Endothelial cell (in vitro differentiated cells): ENCODE measurements at regions not wholly inside any gene's neighbourhood (a gene's known extent, or its start where the extent isn't known, plus 50 kb on each side); places are given as distances from the start of the nearest gene placed in this dataset.
"Not testable (repeated sequence)": the region's sequence is repeated elsewhere in the genome, so short reads cannot be mapped to it uniquely, and the experiment has no call there.

Experiments used
- DNase-seq: peaks from one replicate; pipeline ENCODE4 v3.0.0; 2021; ENCODE audit warnings: low spot score
- H3K27ac Mint-ChIP-seq: one replicate; pipeline ENCODE4 v1.8.0; 2021; ENCODE audit warnings: mixed read lengths, inconsistent platforms; ENCODE audit not compliant: unreplicated experiment
- H3K27me3 Mint-ChIP-seq: one replicate; pipeline ENCODE4 v1.8.0; 2021; ENCODE audit warnings: mild to moderate bottlenecking, moderate library complexity, mixed read lengths, inconsistent platforms; ENCODE audit not compliant: unreplicated experiment
- H3K36me3 Mint-ChIP-seq: one replicate; pipeline ENCODE4 v1.8.0; 2021; ENCODE audit warnings: mild to moderate bottlenecking, low read depth, mixed read lengths, inconsistent platforms; ENCODE audit not compliant: unreplicated experiment
- H3K4me1 Mint-ChIP-seq: one replicate; pipeline ENCODE4 v1.8.0; 2021; ENCODE audit warnings: mild to moderate bottlenecking, mixed read lengths, inconsistent platforms; ENCODE audit not compliant: unreplicated experiment
- H3K4me3 Mint-ChIP-seq: one replicate; pipeline ENCODE4 v1.8.0; 2021; ENCODE audit warnings: mild to moderate bottlenecking, mixed read lengths, inconsistent platforms; ENCODE audit not compliant: unreplicated experiment
- H3K9me3 Mint-ChIP-seq: one replicate; pipeline ENCODE4 v1.8.0; 2021; ENCODE audit warnings: mixed read lengths, inconsistent platforms; ENCODE audit not compliant: unreplicated experiment
- TF ChIP-seq, protein P1 (sequence below): fragments of 200-600 bp; sonication (generic); IDR thresholded peaks from one replicate; pipeline ENCODE4 v1.5.0; 2021; ENCODE audit warnings: antibody characterized with exemption; ENCODE audit not compliant: unreplicated experiment

DNA sequence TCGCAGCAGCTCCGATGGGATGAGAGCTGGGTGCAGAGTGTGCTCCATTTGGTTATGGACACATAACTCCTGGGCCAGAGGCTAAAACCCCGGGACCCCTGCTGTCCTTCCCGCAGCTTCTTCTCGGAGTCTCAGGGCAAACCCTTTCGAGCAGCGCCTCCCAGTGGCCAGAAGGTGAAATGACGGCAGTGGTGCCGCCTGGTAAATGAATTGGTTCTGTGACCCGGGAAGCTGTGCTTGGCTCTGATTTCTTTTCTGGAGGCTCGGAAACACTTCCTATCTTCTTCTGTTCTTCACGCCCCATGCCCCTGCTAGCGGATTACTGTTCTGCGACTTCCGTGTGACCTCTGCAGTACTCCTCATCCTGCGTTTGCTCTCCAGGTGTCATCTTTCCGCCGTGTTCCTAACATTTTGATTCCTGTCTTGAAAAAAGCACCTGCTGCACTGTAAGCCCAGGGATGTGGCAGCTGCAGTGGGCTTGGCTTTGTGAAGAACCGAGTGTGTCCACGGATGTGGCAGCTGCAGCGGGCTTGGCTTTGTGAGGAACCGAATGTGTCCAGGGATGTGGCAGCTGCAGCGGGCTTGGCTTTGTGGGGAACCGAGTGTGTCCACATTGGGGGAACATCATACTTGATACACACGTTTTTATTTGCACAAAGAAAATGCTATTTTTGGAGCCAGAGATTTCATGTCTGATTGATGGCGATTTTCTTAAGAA, 118.0 kb upstream of the ALDH3B2 start:
- H3K27ac Mint-ChIP-seq, H3K36me3 Mint-ChIP-seq, H3K4me1 Mint-ChIP-seq, H3K27me3 Mint-ChIP-seq, H3K4me3 Mint-ChIP-seq, H3K9me3 Mint-ChIP-seq: not testable (repeated sequence)
- DNase-seq = peak; percentile 58
- TF ChIP-seq, protein P1, sequence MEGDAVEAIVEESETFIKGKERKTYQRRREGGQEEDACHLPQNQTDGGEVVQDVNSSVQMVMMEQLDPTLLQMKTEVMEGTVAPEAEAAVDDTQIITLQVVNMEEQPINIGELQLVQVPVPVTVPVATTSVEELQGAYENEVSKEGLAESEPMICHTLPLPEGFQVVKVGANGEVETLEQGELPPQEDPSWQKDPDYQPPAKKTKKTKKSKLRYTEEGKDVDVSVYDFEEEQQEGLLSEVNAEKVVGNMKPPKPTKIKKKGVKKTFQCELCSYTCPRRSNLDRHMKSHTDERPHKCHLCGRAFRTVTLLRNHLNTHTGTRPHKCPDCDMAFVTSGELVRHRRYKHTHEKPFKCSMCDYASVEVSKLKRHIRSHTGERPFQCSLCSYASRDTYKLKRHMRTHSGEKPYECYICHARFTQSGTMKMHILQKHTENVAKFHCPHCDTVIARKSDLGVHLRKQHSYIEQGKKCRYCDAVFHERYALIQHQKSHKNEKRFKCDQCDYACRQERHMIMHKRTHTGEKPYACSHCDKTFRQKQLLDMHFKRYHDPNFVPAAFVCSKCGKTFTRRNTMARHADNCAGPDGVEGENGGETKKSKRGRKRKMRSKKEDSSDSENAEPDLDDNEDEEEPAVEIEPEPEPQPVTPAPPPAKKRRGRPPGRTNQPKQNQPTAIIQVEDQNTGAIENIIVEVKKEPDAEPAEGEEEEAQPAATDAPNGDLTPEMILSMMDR = peak; percentile 73

DNA sequence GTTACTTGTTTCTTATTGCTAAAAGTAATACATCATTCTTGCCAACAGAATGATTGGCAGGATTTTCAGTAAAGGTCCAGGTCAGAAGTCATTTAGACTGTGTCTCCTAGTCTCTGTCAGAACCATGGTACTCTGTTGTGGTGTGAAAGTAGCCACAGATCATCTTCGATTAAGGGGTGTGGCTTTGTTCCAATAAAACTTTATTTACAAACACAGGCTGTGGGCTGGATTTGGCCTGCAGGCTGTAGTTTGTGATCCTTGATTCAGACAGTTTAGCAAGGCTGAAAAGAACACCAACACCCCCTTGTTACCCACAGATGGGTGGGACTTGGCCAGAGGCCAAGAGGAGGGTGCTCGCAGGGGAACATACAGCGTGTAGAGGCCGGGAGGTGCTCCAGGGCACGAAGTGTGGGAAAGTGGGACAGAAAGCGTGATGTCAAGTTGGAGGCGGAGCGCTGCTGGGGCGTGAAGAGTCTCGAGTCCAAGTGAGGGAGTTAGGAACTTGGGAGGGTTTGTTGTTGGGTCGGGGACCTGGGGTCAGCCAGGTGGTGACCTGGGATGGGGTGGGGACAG, 117.3 kb upstream of the ALDH3B2 start:
- not testable (repeated sequence) for H3K27me3 Mint-ChIP-seq, H3K27ac Mint-ChIP-seq, DNase-seq, H3K36me3 Mint-ChIP-seq, H3K4me1 Mint-ChIP-seq, H3K9me3 Mint-ChIP-seq
- peak overlapping the region; percentile 65 for H3K4me3 Mint-ChIP-seq

DNA sequence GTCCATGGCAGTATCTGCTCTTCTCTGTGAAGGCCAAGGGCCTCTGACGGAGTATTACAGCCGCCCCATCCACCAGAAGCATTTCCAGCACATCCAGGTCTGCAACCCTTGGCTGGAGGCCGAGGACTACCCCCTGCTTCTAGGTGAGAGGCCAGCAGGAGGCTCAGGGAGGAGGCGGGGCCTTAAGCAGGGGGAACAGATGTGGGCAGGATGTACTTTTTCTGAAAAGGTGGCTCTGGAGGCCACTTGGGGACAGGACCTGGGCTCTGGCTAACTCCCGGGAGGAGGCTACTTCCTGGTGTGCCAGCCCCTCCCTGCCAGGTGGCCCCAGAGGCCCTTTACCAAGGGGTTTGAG, 113.9 kb upstream of the ALDH3B2 start:
- H3K9me3 Mint-ChIP-seq, H3K4me1 Mint-ChIP-seq, H3K36me3 Mint-ChIP-seq, H3K4me3 Mint-ChIP-seq, DNase-seq, H3K27me3 Mint-ChIP-seq, H3K27ac Mint-ChIP-seq: not testable (repeated sequence)

DNA sequence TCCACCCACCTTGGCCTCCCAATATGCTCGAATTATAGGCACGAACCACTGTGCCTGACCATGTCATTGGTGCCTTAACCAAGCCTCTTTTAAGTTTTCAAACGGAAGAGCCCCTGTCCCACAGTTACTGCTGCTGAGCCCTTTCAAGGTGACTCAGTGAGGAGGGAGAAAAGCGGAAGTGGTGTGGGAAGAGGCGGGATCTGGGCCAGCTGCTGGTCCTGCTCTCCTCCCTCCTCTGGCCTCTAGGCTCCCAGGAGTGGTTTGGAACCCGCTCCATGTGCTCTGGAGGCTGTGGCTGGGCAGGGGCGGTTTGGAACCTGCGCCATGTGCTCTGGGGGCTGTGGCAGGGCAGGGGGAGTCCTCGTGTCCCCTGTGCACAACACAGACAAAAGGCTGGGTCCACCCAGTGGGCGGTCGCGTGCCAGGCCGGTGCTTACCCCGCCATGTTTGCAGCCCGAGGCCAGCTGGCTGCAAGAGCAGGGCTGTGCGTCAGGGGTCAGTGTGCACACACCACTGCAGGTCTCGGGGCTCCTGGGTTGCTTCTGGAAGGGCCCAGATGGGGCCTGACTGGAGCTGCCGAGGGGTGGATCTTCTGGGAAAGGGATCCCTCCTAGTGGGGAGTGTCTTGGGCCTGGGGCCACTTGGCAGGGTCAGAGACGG, 113.4 kb upstream of the ALDH3B2 start:
- H3K27me3 Mint-ChIP-seq, H3K4me3 Mint-ChIP-seq, H3K36me3 Mint-ChIP-seq, H3K9me3 Mint-ChIP-seq, DNase-seq, H3K4me1 Mint-ChIP-seq, H3K27ac Mint-ChIP-seq: not testable (repeated sequence)

DNA sequence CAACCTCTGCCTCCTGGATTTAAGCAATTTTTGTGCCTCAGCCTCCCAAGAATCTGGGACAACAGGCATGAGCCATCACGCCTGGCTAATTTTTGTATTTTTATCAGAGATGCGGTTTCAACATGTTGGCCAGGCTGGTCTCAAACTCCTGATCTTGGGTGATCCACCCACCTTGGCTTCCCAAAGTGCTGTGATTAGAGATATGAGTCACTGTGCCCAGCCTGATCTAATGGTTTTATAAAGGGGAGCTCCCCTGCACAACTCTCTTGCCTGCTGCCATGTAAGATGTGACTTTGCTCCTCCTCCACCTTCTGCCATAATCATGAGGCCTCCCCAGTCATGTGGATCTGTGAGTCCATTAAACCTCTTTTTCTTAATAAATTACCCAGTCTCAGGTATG, 107.5 kb upstream of the ALDH3B2 start:
- not testable (repeated sequence) for H3K27me3 Mint-ChIP-seq, H3K4me3 Mint-ChIP-seq, H3K27ac Mint-ChIP-seq, H3K36me3 Mint-ChIP-seq, DNase-seq, H3K4me1 Mint-ChIP-seq, H3K9me3 Mint-ChIP-seq

DNA sequence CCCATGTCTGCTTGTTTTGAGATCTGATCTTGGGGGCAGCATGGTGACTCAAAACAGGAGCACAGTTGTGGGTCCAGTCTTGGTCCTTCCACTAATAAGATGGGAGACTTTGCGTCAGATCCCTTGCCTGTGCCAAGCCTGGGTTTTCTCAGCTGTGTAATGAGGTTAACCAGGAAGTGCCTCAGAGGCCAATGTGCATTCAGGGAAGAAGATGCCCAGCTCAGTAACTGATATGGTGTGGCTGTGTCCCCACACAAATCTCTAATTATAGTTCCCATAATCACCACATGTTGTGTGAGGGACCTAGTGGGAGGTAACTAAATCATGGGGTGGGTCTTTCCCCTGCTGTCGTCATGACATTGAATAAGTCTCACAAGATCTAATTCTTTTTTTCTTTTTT, 107.1 kb upstream of the ALDH3B2 start:
- not testable (repeated sequence) for H3K36me3 Mint-ChIP-seq, H3K27me3 Mint-ChIP-seq, H3K4me3 Mint-ChIP-seq, DNase-seq, H3K27ac Mint-ChIP-seq, H3K9me3 Mint-ChIP-seq, H3K4me1 Mint-ChIP-seq

DNA sequence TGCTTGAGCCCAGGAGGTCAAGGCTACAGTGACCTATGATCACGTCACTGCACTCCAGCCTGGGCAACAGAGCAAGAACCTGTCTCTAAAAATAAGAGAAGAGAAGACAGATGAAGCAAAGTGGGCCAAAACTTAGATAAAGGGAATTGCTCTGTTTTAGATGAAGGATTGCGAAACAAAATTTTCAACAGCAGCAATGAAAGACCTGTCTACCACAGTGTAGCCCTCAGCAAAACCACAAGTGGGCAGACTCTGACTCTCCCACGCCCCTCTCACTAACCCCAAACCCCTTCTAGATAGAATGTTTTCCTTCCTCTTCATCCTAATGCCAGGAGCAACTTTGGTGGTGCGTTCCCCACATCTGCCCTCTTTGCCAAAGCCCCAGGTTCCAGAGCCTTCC, 105.6 kb upstream of the ALDH3B2 start:
- no peaks in the 10 kb centered on the region for H3K36me3 Mint-ChIP-seq
- H3K27me3 Mint-ChIP-seq = no peaks in the 10 kb centered on the region
- TF ChIP-seq, protein P1 = no peak
- no peak overlapping the region for H3K27ac Mint-ChIP-seq
- DNase-seq = no peak
- H3K4me1 Mint-ChIP-seq = peaks cover 4% of the 10 kb centered on the region
- no peaks in the 10 kb centered on the region for H3K9me3 Mint-ChIP-seq
- H3K4me3 Mint-ChIP-seq = no peak overlapping the region

DNA sequence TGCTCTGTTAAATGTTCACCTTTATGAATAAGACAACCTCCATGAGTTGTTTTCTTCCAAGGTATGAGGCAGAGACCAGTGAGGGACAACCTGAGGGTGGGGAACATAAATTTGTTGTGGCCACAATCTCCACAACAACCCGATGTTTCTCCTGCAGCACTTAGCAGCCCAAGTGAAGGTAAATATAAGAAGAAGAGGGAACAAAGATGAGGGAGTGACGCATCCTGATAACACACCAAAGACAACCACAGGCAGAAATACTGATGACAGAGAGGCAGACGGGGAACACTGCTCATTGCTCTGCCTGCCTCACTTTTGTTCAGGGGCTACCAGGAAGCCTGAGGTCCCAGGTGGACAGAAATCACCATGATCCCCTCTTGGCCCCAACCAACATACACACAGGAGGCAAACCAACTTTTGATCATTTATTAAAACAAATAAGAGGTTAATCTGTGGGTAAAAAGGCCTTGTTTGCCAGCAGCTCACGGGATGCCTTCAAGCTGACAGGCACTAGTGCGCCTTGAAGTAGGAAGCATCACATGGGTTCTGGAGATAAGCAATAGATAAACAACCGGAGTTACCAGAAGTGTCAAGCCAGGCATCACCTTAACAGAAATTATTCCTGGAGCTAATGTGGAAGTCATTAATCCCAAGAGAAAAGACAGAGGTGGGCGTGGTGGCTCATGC, 104.9 kb upstream of the ALDH3B2 start:
- peaks cover 11% of the 10 kb centered on the region for H3K4me1 Mint-ChIP-seq
- not testable (repeated sequence) for H3K27me3 Mint-ChIP-seq, H3K9me3 Mint-ChIP-seq, DNase-seq, H3K27ac Mint-ChIP-seq, H3K4me3 Mint-ChIP-seq, H3K36me3 Mint-ChIP-seq
